HEK293 (cell line): ENCODE measurements at regions not wholly inside any gene's neighbourhood (a gene's known extent, or its start where the extent isn't known, plus 50 kb on each side); places are given as distances from the start of the nearest gene placed in this dataset.
A peak's percentile ranks its signal among the peaks of the same experiment; 100 is the strongest.

ENCODE experiments used
- CTCF ChIA-PET: fragments of 350-600 bp; formaldehyde crosslinking; extraction: SDS; loops from one replicate; lab custom pipeline; 2021; ENCODE audit warnings: antibody characterized with exemption; lab: Yijun Ruan, JAX
- POLR2A ChIA-PET: fragments of 300-600 bp; formaldehyde crosslinking; extraction: SDS; loops from one replicate; lab custom pipeline; 2020; ENCODE audit warnings: antibody characterized with exemption, inconsistent platforms; lab: Yijun Ruan, JAX
- H3K27ac ChIP-seq: fragments of 200-500 bp; sonication (Bioruptor generic); 2 replicates; pipeline ENCODE4 v1.5.1; 2014; ENCODE audit warnings: low read depth, low read length, control low read depth, inconsistent platforms; ENCODE audit errors: extremely low read depth
- H3K36me3 ChIP-seq, 2 experiments: fragments of 200-500 bp in 1 of 2; sonication (Bioruptor generic) in 1 of 2; 1 replicate in 1 of 2; 2 replicates in 1 of 2; pipeline ENCODE4 v1.5.1; 2014 to 2017; ENCODE audit warnings: inconsistent platforms in 2 of 2, low read length in 2 of 2; ENCODE audit not compliant: control insufficient read depth in 2 of 2, insufficient read depth in 1 of 2
- H3K4me1 ChIP-seq: fragments of 200-500 bp; sonication (Bioruptor generic); 2 replicates; pipeline ENCODE4 v1.5.1; 2014; ENCODE audit warnings: mild to moderate bottlenecking, low read length, inconsistent platforms; ENCODE audit not compliant: control insufficient read depth, insufficient read depth
- H3K4me3 ChIP-seq: 2 replicates; pipeline ENCODE4 v1.5.1; 2011; ENCODE audit warnings: low read depth, mild to moderate bottlenecking, control low read depth, low read length, moderate library complexity
- H3K9me3 ChIP-seq: fragments of 200-500 bp; sonication (Bioruptor generic); 2 replicates; pipeline ENCODE4 v1.5.1; 2014; ENCODE audit warnings: low read depth, low read length, inconsistent platforms; ENCODE audit not compliant: control insufficient read depth, insufficient read depth
- BCL11B ChIP-seq: fragments of 450-650 bp; formaldehyde crosslinking; IDR thresholded peaks from 2 replicates; pipeline ENCODE4 v1.5.1; 2016; ENCODE audit warnings: low read depth, missing biosample characterization, missing genetic modification characterization
- BCL6B ChIP-seq: fragments of 450-650 bp; formaldehyde crosslinking; IDR thresholded peaks from 2 replicates; pipeline ENCODE4 v1.5.1; 2017; ENCODE audit warnings: missing biosample characterization, missing genetic modification characterization
- HOXC10 ChIP-seq: sonication (generic); formaldehyde crosslinking; IDR thresholded peaks from 2 replicates; pipeline ENCODE4 v1.8.1; 2023; ENCODE audit warnings: mild to moderate bottlenecking, missing genetic modification reagents
- IKZF3 ChIP-seq: fragments of 450-650 bp; IDR thresholded peaks from 2 replicates; pipeline ENCODE4 v1.5.0; 2018; ENCODE audit warnings: missing biosample characterization, mild to moderate bottlenecking, missing genetic modification characterization, moderate library complexity
- KLF1 ChIP-seq: fragments of 450-650 bp; formaldehyde crosslinking; IDR thresholded peaks from 2 replicates; pipeline ENCODE4 v1.5.1; 2016; ENCODE audit warnings: missing biosample characterization, missing genetic modification characterization
- KLF10 ChIP-seq: fragments of 450-650 bp; IDR thresholded peaks from 2 replicates; pipeline ENCODE4 v1.5.1; 2018; ENCODE audit warnings: missing biosample characterization, mild to moderate bottlenecking, missing genetic modification characterization
- OSR2 ChIP-seq: fragments of 450-650 bp; formaldehyde crosslinking; IDR thresholded peaks from 2 replicates; pipeline ENCODE4 v1.5.1; 2016; ENCODE audit warnings: missing biosample characterization, missing genetic modification characterization
- OVOL3 ChIP-seq: fragments of 450-650 bp; formaldehyde crosslinking; IDR thresholded peaks from 2 replicates; pipeline ENCODE4 v1.5.1; 2016; ENCODE audit warnings: missing biosample characterization, missing genetic modification characterization
- REPIN1 ChIP-seq: fragments of 450-650 bp; formaldehyde crosslinking; IDR thresholded peaks from 2 replicates; pipeline ENCODE4 v1.5.1; 2017; ENCODE audit warnings: missing biosample characterization, missing genetic modification characterization, low read depth
- SP2 ChIP-seq: fragments of 450-650 bp; formaldehyde crosslinking; IDR thresholded peaks from 2 replicates; pipeline ENCODE4 v1.5.1; 2016; ENCODE audit warnings: missing biosample characterization, missing genetic modification characterization
- TSHZ1 ChIP-seq: fragments of 450-650 bp; formaldehyde crosslinking; IDR thresholded peaks from 2 replicates; pipeline ENCODE4 v1.5.1; 2016; ENCODE audit warnings: missing biosample characterization, missing genetic modification characterization, borderline replicate concordance
- ZBTB17 ChIP-seq: fragments of 450-650 bp; formaldehyde crosslinking; IDR thresholded peaks from 2 replicates; pipeline ENCODE4 v1.5.1; 2016; ENCODE audit warnings: missing biosample characterization, missing genetic modification characterization
- ZBTB44 ChIP-seq: fragments of 450-650 bp; IDR thresholded peaks from 2 replicates; pipeline ENCODE4 v1.5.1; 2018; ENCODE audit warnings: missing biosample characterization, mild to moderate bottlenecking, missing genetic modification characterization
- ZFP3 ChIP-seq: fragments of 450-650 bp; formaldehyde crosslinking; IDR thresholded peaks from 2 replicates; pipeline ENCODE4 v1.5.1; 2016; ENCODE audit warnings: low read depth, missing biosample characterization, missing genetic modification characterization
- ZFP69B ChIP-seq: fragments of 450-650 bp; formaldehyde crosslinking; IDR thresholded peaks from 2 replicates; pipeline ENCODE4 v1.5.1; 2016; ENCODE audit warnings: missing biosample characterization, missing genetic modification characterization
- ZNF335 ChIP-seq: fragments of 450-650 bp; formaldehyde crosslinking; conservative IDR thresholded peaks from 2 replicates; pipeline ENCODE4 v1.5.1; 2016; ENCODE audit warnings: missing biosample characterization, missing genetic modification characterization
- ZNF362 ChIP-seq: fragments of 450-650 bp; formaldehyde crosslinking; IDR thresholded peaks from 2 replicates; pipeline ENCODE4 v1.5.1; 2016; ENCODE audit warnings: missing biosample characterization, missing genetic modification characterization
- ZNF394 ChIP-seq: fragments of 450-650 bp; formaldehyde crosslinking; IDR thresholded peaks from 2 replicates; pipeline ENCODE4 v1.5.1; 2016; ENCODE audit warnings: missing biosample characterization, missing genetic modification characterization, mild to moderate bottlenecking, moderate library complexity, borderline replicate concordance
- ZNF449 ChIP-seq: fragments of 450-650 bp; formaldehyde crosslinking; IDR thresholded peaks from 2 replicates; pipeline ENCODE4 v1.5.1; 2017; ENCODE audit warnings: missing biosample characterization, mild to moderate bottlenecking, missing genetic modification characterization, moderate library complexity
- ZNF549 ChIP-seq: fragments of 450-650 bp; IDR thresholded peaks from 2 replicates; pipeline ENCODE4 v1.5.1; 2018; ENCODE audit warnings: missing biosample characterization, missing genetic modification characterization, mild to moderate bottlenecking, inconsistent platforms, moderate library complexity
- ZNF704 ChIP-seq: fragments of 450-650 bp; formaldehyde crosslinking; IDR thresholded peaks from 2 replicates; pipeline ENCODE4 v1.5.1; 2016; ENCODE audit warnings: missing biosample characterization, missing genetic modification characterization

- TF ChIP-seq KLF10 (tag by site-specific recombination) (peak; percentile 47; the same call in 1 of the 2 replicates), TSHZ1 (tag by site-specific recombination) (peak; percentile 72), ZNF335 (tag by site-specific recombination) (0 out of 2 replicates have a peak, but pooled peaks have one; percentile 20), SP2 (tag by site-specific recombination) (peak; percentile 45; the same call in 1 of the 2 replicates), ZFP69B (tag by site-specific recombination) (no peak), OSR2 (peak; percentile 76), ZNF449 (tag by site-specific recombination) (peak; percentile 29; the same call in 1 of the 2 replicates)
Measured at GRCh38 chr6:56864171-56864616, 90.7 kb upstream of the BEND6 start (continued).

GRCh38 chr6:56863366-56863765 lies 91.5 kb upstream of the BEND6 start:
- Histone ChIP-seq H3K4me3 (no peak overlapping the region), H3K27ac (no peak overlapping the region), H3K9me3 (no peaks in the 10 kb centered on the region)
- POLR2A ChIA-PET = interaction anchor here (1.4 kb wide), 1 partner anchor 19 kb away, joined by 3 read pairs; no protein-coding TSS in a partner anchor
- TF ChIP-seq ZFP3 = no peak
- TF ChIP-seq KLF1 (tag by site-specific recombination) = 0 out of 2 replicates have a peak, but pooled peaks have one; percentile 38
- TF ChIP-seq, all 188 proteins: peak for 1
- CTCF ChIA-PET = interaction anchor here (0.5 to 8.8 kb wide), 8 partner anchors 12 to 171 kb away, joined by 3 to 94 read pairs (median 5); no protein-coding TSS in a partner anchor
- no peaks in the 10 kb centered on the region for H3K36me3 ChIP-seq
- peaks cover 30% of the 10 kb centered on the region for H3K4me1 ChIP-seq

GRCh38 chr6:56862415-56863175 lies 92.3 kb upstream of the BEND6 start:
- Histone ChIP-seq H3K27ac (no peak overlapping the region), H3K9me3 (no peaks in the 10 kb centered on the region), H3K4me3 (no peak overlapping the region), H3K36me3 (no peaks in the 10 kb centered on the region), H3K4me1 (peaks cover 25% of the 10 kb centered on the region)
- ChIA-PET CTCF (interaction anchor here (0.7 to 8.8 kb wide), 10 partner anchors 11 to 548 kb away, joined by 3 to 94 read pairs (median 4); no protein-coding TSS in a partner anchor), POLR2A (no interaction called here)
- TF ChIP-seq ZNF704 (tag by site-specific recombination) (no peak), ZBTB44 (no peak), REPIN1 (tag by site-specific recombination) (no peak), ZNF394 (no peak), IKZF3 (tag by site-specific recombination) (no peak), BCL6B (tag by site-specific recombination) (no peak), ZNF549 (tag by site-specific recombination) (no peak), ZBTB17 (tag by site-specific recombination) (0 out of 2 replicates have a peak, but pooled peaks have one; percentile 32), HOXC10 (no peak), KLF1 (tag by site-specific recombination) (no peak), BCL11B (tag by site-specific recombination) (no peak), OVOL3 (tag by site-specific recombination) (no peak), ZNF362 (tag by site-specific recombination) (no peak)
